Sigmoid colon (tissue), 4 donors: ENCODE measurements at regions not wholly inside any gene's neighbourhood (a gene's known extent, or its start where the extent isn't known, plus 50 kb on each side); places are given as distances from the start of the nearest gene placed in this dataset.

Experiments used
- CTCF ChIP-seq, 4 experiments: fragments of 450-650 bp in 3 of 4; fragments of 200-600 bp in 1 of 4; IDR thresholded peaks; one replicate each; pipeline ENCODE4 v1.5.1; 2016 to 2019; ENCODE audit warnings: antibody characterized with exemption in 4 of 4, mild to moderate bottlenecking in 3 of 4, moderate library complexity in 2 of 4
- EP300 ChIP-seq, 4 donors: sonication (generic); formaldehyde crosslinking; IDR thresholded peaks; one replicate each; pipeline ENCODE4 v1.6.1; 2017; ENCODE audit warnings: antibody characterized with exemption in 4 of 4
- POLR2A ChIP-seq, 2 donors: fragments of 450-650 bp; IDR thresholded peaks; one replicate each; pipeline ENCODE4 v1.6.1; 2016; ENCODE audit warnings: antibody characterized with exemption in 2 of 2, mild to moderate bottlenecking in 2 of 2, moderate library complexity in 2 of 2

- TF ChIP-seq CTCF (IDR thresholded peaks at IDR 0.05) (no peak), POLR2A (IDR thresholded peaks at IDR 0.05) (no peak), EP300 (IDR thresholded peaks at IDR 0.05) (no peak)
Observed at GRCh38 chr7:27434756-27435400, 192.3 kb downstream of the EVX1 start.
